RWPE2 (cell line): ENCODE measurements at regions not wholly inside any gene's neighbourhood (a gene's known extent, or its start where the extent isn't known, plus 50 kb on each side); places are given as distances from the start of the nearest gene placed in this dataset.
"Not testable (repeated sequence)": the region's sequence is repeated elsewhere in the genome, so short reads cannot be mapped to it uniquely, and the experiment has no call there.

ENCODE experiments used
- ATAC-seq: fragments of 200-7000 bp; cut with Tn5 transposase; 3 replicates; pipeline ENCODE4 v1.9.1; 2021; ENCODE audit warnings: low read depth
- DNase-seq: peaks from one replicate; pipeline ENCODE4 v3.0.0-alpha.2; 2020; ENCODE audit warnings: low spot score
- H3K27ac ChIP-seq: fragments of 450-650 bp; 2 replicates; pipeline ENCODE4 v1.5.1; 2017; ENCODE audit warnings: mild to moderate bottlenecking; ENCODE audit not compliant: poor library complexity, severe bottlenecking
- H3K27me3 ChIP-seq: fragments of 250-450 bp; sonication (Bioruptor Pico); 2 replicates; pipeline ENCODE4 v1.5.1; 2021; ENCODE audit warnings: mild to moderate bottlenecking, moderate library complexity; ENCODE audit not compliant: insufficient read depth, poor library complexity, severe bottlenecking
- H3K36me3 ChIP-seq: fragments of 250-450 bp; sonication (Bioruptor Pico); 2 replicates; pipeline ENCODE4 v1.5.1; 2020; ENCODE audit warnings: low read depth, mild to moderate bottlenecking, moderate library complexity
- H3K4me1 ChIP-seq: fragments of 250-450 bp; sonication (Bioruptor Pico); 2 replicates; pipeline ENCODE4 v1.5.1; 2021; ENCODE audit warnings: mild to moderate bottlenecking, moderate library complexity; ENCODE audit not compliant: insufficient read depth, poor library complexity, severe bottlenecking
- H3K4me3 ChIP-seq: fragments of 250-450 bp; sonication (Bioruptor Pico); 2 replicates; pipeline ENCODE4 v1.5.1; 2021; ENCODE audit warnings: mild to moderate bottlenecking, moderate library complexity; ENCODE audit not compliant: severe bottlenecking
- H3K9me3 ChIP-seq: fragments of 250-450 bp; sonication (Bioruptor Pico); 2 replicates; pipeline ENCODE4 v1.5.1; 2021; ENCODE audit warnings: mild to moderate bottlenecking, moderate library complexity; ENCODE audit not compliant: severe bottlenecking
- TF ChIP-seq, protein P1 (sequence below): fragments of 450-650 bp; IDR thresholded peaks from one replicate; pipeline ENCODE4 v1.5.1; 2017; ENCODE audit warnings: mild to moderate bottlenecking, moderate library complexity; ENCODE audit not compliant: poor library complexity, severe bottlenecking

DNA sequence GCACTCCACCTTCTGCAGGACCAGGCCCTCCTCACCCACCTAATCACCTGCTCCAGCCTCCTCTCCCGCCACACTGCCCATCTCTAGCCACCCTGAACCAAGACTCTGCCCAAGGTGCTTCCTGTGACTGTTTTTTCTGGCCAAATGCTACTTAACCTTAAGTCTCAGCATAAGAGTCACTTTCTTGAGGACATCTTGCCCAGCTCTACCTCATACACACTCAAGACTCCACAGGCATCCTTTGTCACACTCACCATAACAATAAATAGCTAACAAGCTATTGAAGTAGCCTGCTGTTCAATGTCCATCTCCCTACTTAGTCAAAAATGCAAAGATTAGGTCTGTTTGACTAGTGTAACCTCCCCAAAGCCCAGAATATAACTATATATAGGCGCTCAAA, 455.4 kb upstream of the NFE2L3 start:
- H3K27me3 ChIP-seq: peaks cover 4% of the 10 kb centered on the region

DNA sequence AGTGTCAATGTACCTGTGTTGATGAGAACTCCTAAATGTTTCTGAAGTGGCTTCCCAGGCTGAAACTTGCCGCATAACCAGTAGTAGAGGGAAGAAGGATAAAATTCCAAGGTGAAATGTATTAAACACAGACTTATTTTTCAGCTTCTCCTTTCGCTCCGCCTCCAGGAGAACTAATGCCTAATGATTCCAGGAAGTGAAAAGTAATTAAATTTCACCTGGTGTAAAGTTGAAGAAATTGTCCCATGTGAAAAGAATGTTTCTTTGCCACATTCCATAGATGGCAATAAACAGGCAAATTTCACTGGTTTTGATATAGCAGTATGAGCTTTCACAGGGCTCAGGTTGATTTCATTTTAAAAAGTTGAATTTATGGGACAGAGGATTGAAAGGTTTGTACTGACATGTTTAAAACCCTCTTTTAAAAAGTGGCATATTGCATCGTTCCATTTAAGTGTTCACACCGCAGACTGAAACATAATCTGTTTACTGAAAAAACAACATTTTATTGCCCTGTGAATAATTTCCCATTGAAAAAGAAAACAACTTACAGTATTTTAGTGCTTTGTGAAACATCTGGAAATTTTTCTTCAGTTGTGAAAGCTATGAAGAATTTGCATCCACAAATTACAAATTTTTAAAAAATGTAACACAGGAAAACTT, 453.4 kb upstream of the NFE2L3 start:
- no peak for ATAC-seq
- H3K9me3 ChIP-seq: no peaks in the 10 kb centered on the region
- DNase-seq: no peak
- no peaks in the 10 kb centered on the region for H3K36me3 ChIP-seq
- TF ChIP-seq, protein P1, sequence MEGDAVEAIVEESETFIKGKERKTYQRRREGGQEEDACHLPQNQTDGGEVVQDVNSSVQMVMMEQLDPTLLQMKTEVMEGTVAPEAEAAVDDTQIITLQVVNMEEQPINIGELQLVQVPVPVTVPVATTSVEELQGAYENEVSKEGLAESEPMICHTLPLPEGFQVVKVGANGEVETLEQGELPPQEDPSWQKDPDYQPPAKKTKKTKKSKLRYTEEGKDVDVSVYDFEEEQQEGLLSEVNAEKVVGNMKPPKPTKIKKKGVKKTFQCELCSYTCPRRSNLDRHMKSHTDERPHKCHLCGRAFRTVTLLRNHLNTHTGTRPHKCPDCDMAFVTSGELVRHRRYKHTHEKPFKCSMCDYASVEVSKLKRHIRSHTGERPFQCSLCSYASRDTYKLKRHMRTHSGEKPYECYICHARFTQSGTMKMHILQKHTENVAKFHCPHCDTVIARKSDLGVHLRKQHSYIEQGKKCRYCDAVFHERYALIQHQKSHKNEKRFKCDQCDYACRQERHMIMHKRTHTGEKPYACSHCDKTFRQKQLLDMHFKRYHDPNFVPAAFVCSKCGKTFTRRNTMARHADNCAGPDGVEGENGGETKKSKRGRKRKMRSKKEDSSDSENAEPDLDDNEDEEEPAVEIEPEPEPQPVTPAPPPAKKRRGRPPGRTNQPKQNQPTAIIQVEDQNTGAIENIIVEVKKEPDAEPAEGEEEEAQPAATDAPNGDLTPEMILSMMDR: no peak
- no peak overlapping the region for H3K27ac ChIP-seq
- no peaks in the 10 kb centered on the region for H3K27me3 ChIP-seq
- no peak overlapping the region for H3K4me3 ChIP-seq
- no peaks in the 10 kb centered on the region for H3K4me1 ChIP-seq

More for the DNA sequence above, 455.4 kb upstream of the NFE2L3 start:
- DNase-seq: no peak
- ATAC-seq: no peak
- Histone ChIP-seq H3K36me3 (no peaks in the 10 kb centered on the region), H3K27ac (no peak overlapping the region), H3K9me3 (no peaks in the 10 kb centered on the region), H3K4me1 (no peaks in the 10 kb centered on the region), H3K4me3 (no peak overlapping the region)
- TF ChIP-seq, protein P1: no peak

GRCh38 chr7:25700141-25700540, 451.9 kb upstream of the NFE2L3 start:
- DNase-seq, H3K36me3 ChIP-seq, H3K4me1 ChIP-seq, H3K4me3 ChIP-seq, H3K27me3 ChIP-seq, ATAC-seq, H3K9me3 ChIP-seq, H3K27ac ChIP-seq: not testable (repeated sequence)

DNA sequence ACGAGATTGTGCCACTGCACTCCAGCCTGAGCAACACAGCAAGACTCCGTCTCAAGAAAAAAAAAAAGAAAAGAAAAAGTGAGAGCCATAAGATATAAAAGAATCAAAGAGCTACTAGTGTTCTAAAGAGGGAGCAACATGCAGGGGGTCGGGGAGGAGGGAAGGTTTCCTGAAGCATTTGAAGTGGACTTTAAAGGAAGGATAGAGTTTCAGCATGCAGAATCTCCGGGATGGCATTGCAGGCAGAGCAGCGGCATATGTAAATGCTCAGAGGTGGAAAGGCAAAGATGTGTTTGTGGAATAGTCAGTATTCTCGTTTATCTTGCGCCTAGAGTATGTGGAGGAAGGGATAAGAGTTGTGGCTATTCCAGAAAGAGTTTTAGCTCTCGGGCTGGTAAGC, 447.6 kb upstream of the NFE2L3 start:
- DNase-seq: no peak
- H3K4me1 ChIP-seq: no peaks in the 10 kb centered on the region
- ATAC-seq: no peak
- no peaks in the 10 kb centered on the region for H3K27me3 ChIP-seq
- H3K36me3 ChIP-seq: no peaks in the 10 kb centered on the region
- H3K4me3 ChIP-seq: no peak overlapping the region
- no peak overlapping the region for H3K27ac ChIP-seq
- H3K9me3 ChIP-seq: no peaks in the 10 kb centered on the region
- TF ChIP-seq, protein P1: no peak

DNA sequence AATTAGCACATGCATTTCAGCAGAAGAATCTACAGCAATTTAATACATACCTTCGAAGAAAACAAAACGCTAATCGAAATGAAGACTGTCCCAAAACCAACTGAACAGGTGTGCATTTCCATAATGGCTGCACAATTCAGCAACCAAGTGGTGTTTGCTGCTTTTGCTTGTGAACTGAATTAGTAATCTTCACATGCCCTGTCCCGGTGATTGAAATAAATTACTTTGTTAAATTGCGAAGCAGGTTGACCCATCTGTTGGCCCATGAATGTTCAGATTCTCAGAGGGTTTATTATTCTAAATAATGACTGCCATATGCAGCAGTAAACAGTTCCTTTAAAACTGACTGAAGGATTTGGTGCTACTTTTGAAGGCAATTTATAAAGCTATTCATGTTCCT, 445.2 kb upstream of the NFE2L3 start:
- Histone ChIP-seq H3K27me3 (peaks cover 6% of the 10 kb centered on the region), H3K4me3 (no peak overlapping the region), H3K36me3 (no peaks in the 10 kb centered on the region), H3K4me1 (no peaks in the 10 kb centered on the region), H3K9me3 (no peaks in the 10 kb centered on the region), H3K27ac (no peak overlapping the region)
- ATAC-seq: no peak
- TF ChIP-seq, protein P1: no peak
- DNase-seq: no peak
